Stomach (tissue), 4 donors: ENCODE measurements at regions not wholly inside any gene's neighbourhood (a gene's known extent, or its start where the extent isn't known, plus 50 kb on each side); places are given as distances from the start of the nearest gene placed in this dataset.

Source experiments
- CTCF ChIP-seq, 7 experiments: fragments of 450-650 bp in 4 of 7; fragments of 200-600 bp in 3 of 7; sonication (generic) in 3 of 7; IDR thresholded peaks; one replicate each; pipeline ENCODE4 v1.5.1; 2016 to 2019; ENCODE audit warnings: antibody characterized with exemption in 7 of 7, control low read depth in 2 of 7, mild to moderate bottlenecking in 1 of 7
- POLR2AphosphoS5 ChIP-seq, 3 donors: sonication (generic); formaldehyde crosslinking; IDR thresholded peaks; one replicate each; pipeline ENCODE4 v1.6.1; 2016; ENCODE audit warnings: antibody characterized with exemption in 3 of 3

GRCh38 chr7:81839708-81840369, 70.0 kb upstream of the HGF start:
- TF ChIP-seq CTCF (IDR thresholded peaks at IDR 0.05) (no peak), POLR2AphosphoS5 (IDR thresholded peaks at IDR 0.05) (no peak)
